ENCODE measurements at regions not wholly inside any gene's neighbourhood (a gene's known extent, or its start where the extent isn't known, plus 50 kb on each side); places are given as distances from the start of the nearest gene placed in this dataset.

GRCh38 chr7:81870608-81871007 lies 100.8 kb upstream of the HGF start:
- TF ChIP-seq CTCF (IDR thresholded peaks at IDR 0.05): no peak
- TF ChIP-seq EZH2phosphoT487 (IDR thresholded peaks at IDR 0.05): no peak

Measured in neural progenitor cell (in vitro differentiated cells).